ENCODE measurements at regions not wholly inside any gene's neighbourhood (a gene's known extent, or its start where the extent isn't known, plus 50 kb on each side); places are given as distances from the start of the nearest gene placed in this dataset.

GRCh38 chr4:129822701-129823100 lies 726.7 kb downstream of the C4orf33 start:
- no peak for TF ChIP-seq CTCF (IDR thresholded peaks at IDR 0.05; ENCODE audit: insufficient read depth, low read depth, low read length)
- no peaks in the 10 kb centered on the region for H3K36me3 ChIP-seq (ENCODE audit: control insufficient read depth, insufficient read depth, low read length)
- DNase-seq (ENCODE audit: low read depth), result no peak
- ChIA-PET CTCF (no interaction called here), POLR2A (no interaction called here)
- H3K27me3 ChIP-seq (ENCODE audit: control insufficient read depth, insufficient read depth, low read length), result no peaks in the 10 kb centered on the region
- no peak overlapping the region for H3K4me3 ChIP-seq (ENCODE audit: low read depth, low read length)

GRCh38 chr4:129823105-129823504 lies 727.2 kb downstream of the C4orf33 start:
- H3K27me3 ChIP-seq (ENCODE audit: control insufficient read depth, insufficient read depth, low read length), result no peaks in the 10 kb centered on the region
- ChIA-PET CTCF (no interaction called here), POLR2A (no interaction called here)
- no peaks in the 10 kb centered on the region for H3K36me3 ChIP-seq (ENCODE audit: control insufficient read depth, insufficient read depth, low read length)
- TF ChIP-seq CTCF (IDR thresholded peaks at IDR 0.05; ENCODE audit: insufficient read depth, low read depth, low read length), result no peak
- DNase-seq (ENCODE audit: low read depth), result no peak
- no peak overlapping the region for H3K4me3 ChIP-seq (ENCODE audit: low read depth, low read length)

GRCh38 chr4:129829373-129829772 lies 733.4 kb downstream of the C4orf33 start:
- POLR2A ChIA-PET, result no interaction called here
- DNase-seq (ENCODE audit: low read depth), result no peak
- no peaks in the 10 kb centered on the region for H3K27me3 ChIP-seq (ENCODE audit: control insufficient read depth, insufficient read depth, low read length)
- no peak for TF ChIP-seq CTCF (IDR thresholded peaks at IDR 0.05; ENCODE audit: insufficient read depth, low read depth, low read length)
- no peak overlapping the region for H3K4me3 ChIP-seq (ENCODE audit: low read depth, low read length)
- H3K36me3 ChIP-seq (ENCODE audit: control insufficient read depth, insufficient read depth, low read length), result no peaks in the 10 kb centered on the region
- CTCF ChIA-PET, result no interaction called here

- H3K4me3 ChIP-seq (ENCODE audit: low read depth, low read length), result no peak overlapping the region
- H3K36me3 ChIP-seq (ENCODE audit: control insufficient read depth, insufficient read depth, low read length), result no peaks in the 10 kb centered on the region
- no peak for TF ChIP-seq CTCF (IDR thresholded peaks at IDR 0.05; ENCODE audit: insufficient read depth, low read depth, low read length)
- no peaks in the 10 kb centered on the region for H3K27me3 ChIP-seq (ENCODE audit: control insufficient read depth, insufficient read depth, low read length)
- DNase-seq (ENCODE audit: low read depth), result no peak
- CTCF ChIA-PET, result no interaction called here
- POLR2A ChIA-PET, result no interaction called here
Observed at GRCh38 chr4:129839687-129840086, 743.7 kb downstream of the C4orf33 start.

GRCh38 chr4:129842096-129842495 lies 746.1 kb downstream of the C4orf33 start:
- Histone ChIP-seq H3K4me3 (ENCODE audit: low read depth, low read length) (no peak overlapping the region), H3K36me3 (ENCODE audit: control insufficient read depth, insufficient read depth, low read length) (no peaks in the 10 kb centered on the region), H3K27me3 (ENCODE audit: control insufficient read depth, insufficient read depth, low read length) (no peaks in the 10 kb centered on the region)
- POLR2A ChIA-PET, result no interaction called here
- no peak for DNase-seq (ENCODE audit: low read depth)
- no peak for TF ChIP-seq CTCF (IDR thresholded peaks at IDR 0.05; ENCODE audit: insufficient read depth, low read depth, low read length)
- CTCF ChIA-PET, result no interaction called here
